NCI-H526 (cell line): ENCODE measurements at regions not wholly inside any gene's neighbourhood (a gene's known extent, or its start where the extent isn't known, plus 50 kb on each side); places are given as distances from the start of the nearest gene placed in this dataset.
"Not testable (repeated sequence)": the region's sequence is repeated elsewhere in the genome, so short reads cannot be mapped to it uniquely, and the experiment has no call there.

ENCODE experiments used
- DNase-seq, 2 experiments: peaks; one replicate each; lab custom pipeline; 2025; lab: John Stamatoyannopoulos, UW

DNA sequence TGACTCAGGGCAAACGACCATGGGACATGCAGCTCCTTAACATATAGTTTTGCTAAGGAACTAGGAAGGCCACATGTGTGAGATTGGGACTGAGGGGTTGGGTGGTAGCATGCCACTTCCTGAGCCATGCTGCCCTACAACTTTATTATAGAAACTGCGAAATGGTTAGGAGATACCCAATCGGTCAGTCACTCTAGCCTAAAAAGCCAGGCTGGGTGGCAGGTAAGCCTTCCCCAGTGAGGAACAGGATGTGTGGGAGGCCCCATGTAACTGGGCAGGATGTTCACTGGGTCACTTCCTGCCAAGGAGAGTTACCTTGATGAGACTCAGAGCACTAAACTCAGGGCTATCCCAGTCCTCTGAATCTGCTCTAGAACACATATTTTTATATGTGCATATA, 123.5 kb downstream of the MAP3K7 start:
- DNase-seq = no peak

DNA sequence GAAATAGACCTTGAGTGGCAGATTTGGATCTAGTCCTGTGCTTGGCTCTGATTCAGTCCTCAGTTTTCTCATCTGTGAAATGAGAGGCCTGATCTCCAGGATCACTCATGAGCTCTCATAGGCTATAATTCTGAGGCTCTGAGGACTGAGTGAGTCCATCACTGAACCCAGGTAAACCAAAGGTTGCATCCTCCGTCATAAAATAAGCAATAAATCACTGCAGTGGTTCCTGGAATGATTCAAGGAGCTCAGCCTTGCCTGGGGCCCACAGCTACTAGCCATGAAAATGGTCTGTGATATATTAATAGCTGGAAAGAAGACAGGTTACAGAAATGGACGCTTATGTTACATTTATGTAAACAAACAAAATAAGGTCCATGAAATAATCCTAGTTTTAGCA, 124.8 kb downstream of the MAP3K7 start:
- no peak for DNase-seq

GRCh38 chr6:90461383-90461782, 125.5 kb downstream of the MAP3K7 start:
- DNase-seq = no peak

- no peak for DNase-seq
Observed at GRCh38 chr6:90460051-90460450, 126.8 kb downstream of the MAP3K7 start.

GRCh38 chr6:90459225-90459758, 127.6 kb downstream of the MAP3K7 start:
- peak in 1 of 2 experiments; percentile 52 for DNase-seq

DNA sequence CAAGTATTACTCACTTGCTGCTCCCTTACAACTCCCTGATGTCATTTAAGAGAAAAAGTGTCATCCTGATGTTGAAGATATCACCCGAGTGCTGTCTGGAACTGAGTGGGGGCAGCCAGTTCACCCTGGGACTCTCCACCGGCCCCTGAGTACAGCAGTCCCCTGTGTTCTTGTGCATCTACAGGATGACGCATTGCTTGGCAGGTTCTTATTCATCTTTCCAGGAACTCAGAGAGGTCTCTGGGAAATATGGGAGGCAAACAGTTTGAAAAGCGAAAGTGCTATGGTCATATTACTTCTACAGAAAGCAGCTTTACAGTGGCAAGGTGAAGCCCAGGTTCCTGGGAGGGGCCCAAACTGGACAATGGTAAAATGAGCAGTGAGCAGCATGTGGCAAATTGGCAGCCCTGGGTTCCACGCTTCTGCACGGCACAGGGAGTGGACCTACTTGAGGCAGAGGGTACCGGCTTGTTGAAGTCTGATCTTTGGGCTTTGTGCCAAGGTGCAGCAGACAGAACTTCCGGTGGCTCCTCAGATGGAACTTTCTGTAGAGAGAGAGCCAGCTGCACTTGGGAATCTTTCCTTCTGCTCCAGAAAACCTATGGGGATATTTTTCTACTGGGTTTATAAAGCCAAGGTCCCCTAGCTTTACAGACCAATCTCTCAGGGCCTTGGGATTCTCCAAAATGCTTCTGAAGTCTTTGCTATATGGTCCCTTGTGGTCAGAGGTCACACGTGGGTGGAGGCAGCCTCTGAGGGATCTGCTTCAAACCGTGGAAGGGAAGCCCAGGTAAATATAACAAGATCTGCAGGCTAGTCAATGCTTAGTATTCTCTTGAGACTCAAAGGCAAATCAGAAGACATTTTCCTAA, 128.3 kb downstream of the MAP3K7 start:
- peak in 1 of 2 experiments; percentile 57 for DNase-seq

DNA sequence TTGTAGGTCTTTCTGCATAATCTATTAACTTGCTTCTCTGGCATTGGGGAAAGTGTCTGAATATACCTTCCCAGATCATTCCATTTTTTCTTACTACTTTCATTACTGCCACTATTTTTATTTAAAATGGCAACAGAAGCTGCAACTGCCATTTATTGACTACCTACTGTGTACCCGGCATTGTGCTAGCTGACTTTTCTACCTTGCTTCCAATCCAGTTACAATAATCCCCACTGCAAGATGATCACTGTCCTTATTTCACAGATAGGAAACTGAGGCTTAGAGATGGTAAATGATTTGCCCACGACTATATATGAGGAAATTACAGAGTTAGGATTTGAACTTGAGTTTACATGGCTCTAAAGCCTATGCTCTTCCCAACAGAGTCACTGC, 129.0 kb downstream of the MAP3K7 start:
- DNase-seq = no peak

DNA sequence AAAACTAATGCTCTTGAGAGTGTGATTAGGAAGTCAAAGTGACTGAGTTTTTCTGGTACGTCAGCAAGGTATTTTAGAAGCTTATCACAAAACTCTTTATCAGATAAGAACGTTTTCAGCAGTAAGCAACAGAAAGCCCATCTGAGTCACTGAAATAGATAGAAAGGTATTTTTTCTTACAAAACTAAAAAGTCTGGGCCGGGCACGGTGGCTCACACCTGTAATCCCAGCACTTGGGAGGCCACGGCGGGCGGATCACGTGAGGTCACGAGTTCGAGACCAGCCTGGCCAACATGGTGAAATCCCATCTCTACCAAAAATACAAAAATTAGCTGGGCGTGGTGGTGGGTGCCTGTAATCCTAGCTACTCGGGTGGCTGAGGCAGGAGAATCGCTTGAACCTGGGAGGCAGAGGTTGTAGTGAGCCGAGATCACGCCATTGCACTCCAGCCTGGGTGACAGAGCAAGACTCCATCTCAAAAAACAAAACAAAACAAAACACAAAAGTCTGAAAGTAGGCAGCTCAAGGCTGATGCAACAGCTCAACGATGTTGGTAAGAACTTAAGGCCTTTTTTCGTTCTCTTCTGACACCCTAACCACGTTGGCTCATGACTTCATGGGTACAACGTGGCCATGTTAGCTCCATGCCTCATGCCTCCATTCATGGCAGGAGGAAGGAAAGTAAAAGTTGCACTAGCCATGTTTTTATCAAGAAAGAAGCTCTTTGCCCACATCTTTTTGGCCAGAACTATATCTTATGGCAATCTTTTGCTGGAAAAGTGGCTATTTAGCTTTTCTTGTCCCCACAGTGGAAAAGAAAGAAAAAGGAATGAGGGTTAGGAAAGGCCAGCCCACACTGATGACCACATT, 129.6 kb downstream of the MAP3K7 start:
- not testable (repeated sequence) for DNase-seq

DNA sequence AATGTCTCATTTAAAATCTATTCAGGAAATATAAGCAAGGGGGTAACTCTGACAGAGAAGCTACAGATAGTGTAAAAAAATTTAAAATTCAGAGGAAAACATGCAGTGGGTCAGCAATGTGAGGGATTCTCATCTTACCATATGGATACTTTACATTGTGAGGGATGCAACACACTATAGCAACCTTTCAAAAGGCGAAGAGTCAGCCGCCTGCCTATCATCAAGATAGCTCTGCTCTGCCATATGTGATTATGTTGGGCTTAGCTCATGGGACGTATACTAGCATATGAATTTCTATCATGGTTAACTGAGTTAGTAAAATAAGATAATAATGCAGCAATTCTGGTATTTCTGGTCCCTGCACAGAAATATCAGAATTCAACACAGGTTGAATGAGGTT, 130.9 kb downstream of the MAP3K7 start:
- DNase-seq = no peak

GRCh38 chr6:90454836-90455427, 131.9 kb downstream of the MAP3K7 start:
- DNase-seq = no peak

DNA sequence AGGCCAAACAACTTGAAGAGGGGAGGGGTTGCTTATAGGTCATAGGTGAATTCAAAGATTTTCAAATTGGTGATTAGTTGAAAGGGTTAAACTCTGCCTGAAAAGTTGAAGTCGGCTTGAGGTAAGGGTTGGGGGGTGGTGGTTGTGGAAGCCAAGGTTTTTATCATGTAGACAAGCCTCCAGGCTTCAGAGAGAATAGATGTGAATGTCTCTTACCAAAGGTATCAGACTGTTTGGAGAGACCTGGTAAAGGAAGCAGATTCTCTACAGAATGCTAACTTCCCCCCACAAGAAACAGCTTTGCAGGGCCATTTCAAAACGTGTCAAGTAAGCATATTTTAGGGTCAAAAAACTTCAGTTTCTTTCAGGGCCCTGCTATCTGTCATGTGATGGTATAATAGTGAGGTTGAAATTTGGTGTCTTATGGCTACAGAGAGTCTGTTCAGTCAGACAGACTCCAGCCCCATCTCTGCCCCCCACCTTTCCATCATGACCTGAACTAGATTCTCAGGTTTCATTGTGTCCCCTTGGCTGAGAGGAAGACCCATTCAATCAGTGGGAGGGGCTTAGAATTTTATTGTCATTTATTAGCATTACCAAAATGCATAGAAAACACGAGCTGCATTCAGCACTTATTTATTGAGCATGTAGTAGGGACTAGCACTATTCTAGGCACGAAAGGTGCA, 136.5 kb downstream of the MAP3K7 start:
- no peak for DNase-seq

- no peak for DNase-seq
Observed at GRCh38 chr6:90449311-90449710, 137.6 kb downstream of the MAP3K7 start.

GRCh38 chr6:90448836-90449235, 138.0 kb downstream of the MAP3K7 start:
- DNase-seq = no peak

GRCh38 chr6:90446164-90446563, 140.7 kb downstream of the MAP3K7 start:
- DNase-seq = no peak

GRCh38 chr6:90445533-90446108, 141.3 kb downstream of the MAP3K7 start:
- DNase-seq = no peak

DNA sequence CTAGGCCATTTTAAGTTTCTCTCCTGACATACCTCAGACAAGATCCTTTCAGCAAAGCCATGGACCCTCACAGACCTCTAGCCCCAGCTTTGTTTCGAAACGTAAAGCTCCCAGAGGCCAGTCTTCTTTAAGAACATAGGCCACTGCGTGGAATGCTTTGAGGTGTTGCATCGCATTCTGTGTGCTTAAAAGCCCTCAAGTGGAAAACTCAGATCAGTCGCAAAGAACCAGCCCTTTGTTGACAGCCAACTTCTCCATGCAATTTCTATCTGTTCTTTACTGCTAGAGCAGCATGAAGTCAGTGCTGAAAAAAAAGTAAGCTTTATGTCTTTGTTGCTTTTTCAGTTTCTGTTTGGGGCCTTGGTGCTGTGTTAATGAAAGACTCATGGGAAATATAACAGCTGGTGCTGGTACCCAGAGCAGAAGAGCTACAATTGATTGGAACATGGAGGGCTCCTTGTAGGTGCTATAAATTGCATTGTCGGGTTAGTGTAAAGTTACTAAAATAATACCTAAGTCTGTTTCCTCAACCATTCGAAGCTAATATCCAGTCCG, 142.6 kb downstream of the MAP3K7 start:
- no peak for DNase-seq

DNA sequence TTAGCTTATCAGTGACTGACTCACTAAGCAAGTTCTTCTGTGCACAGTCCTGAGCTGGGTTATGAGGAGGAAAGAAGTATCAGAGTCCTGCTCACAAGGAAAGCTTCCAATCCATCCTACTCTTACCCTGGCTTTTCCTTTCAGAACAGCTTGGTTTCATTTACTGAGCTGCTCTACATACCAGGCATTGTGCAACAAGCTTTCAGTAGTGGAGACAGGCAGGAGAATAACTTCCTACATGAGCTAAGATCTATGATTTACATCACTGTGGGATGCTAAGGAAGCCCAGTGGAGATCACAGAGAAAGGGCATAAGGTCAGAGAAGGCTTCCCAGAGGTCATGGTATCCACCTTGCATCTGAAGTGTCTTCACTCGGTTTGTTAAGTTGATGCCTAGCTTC, 144.5 kb downstream of the MAP3K7 start:
- DNase-seq = no peak

GRCh38 chr6:90440586-90441283, 144.1 kb upstream of the BACH2 start:
- DNase-seq = no peak

- DNase-seq = no peak
Observed at GRCh38 chr6:90439586-90439985, 142.9 kb upstream of the BACH2 start.

- no peak for DNase-seq
Observed at GRCh38 chr6:90436403-90436802, 139.8 kb upstream of the BACH2 start.
